ENCODE measurements at regions not wholly inside any gene's neighbourhood (a gene's known extent, or its start where the extent isn't known, plus 50 kb on each side); places are given as distances from the start of the nearest gene placed in this dataset.

- WGBS, 2 donors = 64 to 71% methylated on average over 5 of the region's 5 CpGs
- Histone ChIP-seq H3K4me1 (peaks cover 0 to 10% (median 0%) of the 10 kb centered on the region in 9 donors), H3K27me3 (peaks cover 0 to 20% (median 9%) of the 10 kb centered on the region in 7 donors), H3K9me3 (no peaks in the 10 kb centered on the region), H3K27ac (no peak overlapping the region), H3K4me3 (no peak overlapping the region), H3K36me3 (no peaks in the 10 kb centered on the region)
- ATAC-seq (no peak), DNase-seq (no peak)
- no peak for TF ChIP-seq CTCF (IDR thresholded peaks at IDR 0.05)
- intact Hi-C loops (cut with DNase I) = no loop called here
These were observed 96.1 kb upstream of the TARDBP start for GRCh38 chr1:10916311-10916710.

GRCh38 chr1:10916991-10917390 lies 95.5 kb upstream of the TARDBP start:
- intact Hi-C loops (cut with DNase I) = no loop called here
- H3K4me3 ChIP-seq = no peak overlapping the region
- WGBS, 2 donors = 78 to 82% methylated on average over 10 of the region's 10 CpGs
- H3K36me3 ChIP-seq = no peaks in the 10 kb centered on the region
- H3K9me3 ChIP-seq = no peaks in the 10 kb centered on the region
- peaks cover 0 to 10% (median 0%) of the 10 kb centered on the region in 9 donors for H3K4me1 ChIP-seq
- H3K27me3 ChIP-seq = peaks cover 0 to 22% (median 9%) of the 10 kb centered on the region in 7 donors
- DNase-seq (no peak), ATAC-seq (no peak)
- no peak for TF ChIP-seq CTCF (IDR thresholded peaks at IDR 0.05)
- no peak overlapping the region for H3K27ac ChIP-seq

GRCh38 chr1:10917513-10918454 lies 94.7 kb upstream of the TARDBP start:
- intact Hi-C loops (cut with DNase I) = no loop called here
- no peak overlapping the region for H3K27ac ChIP-seq
- no peaks in the 10 kb centered on the region for H3K36me3 ChIP-seq
- no peak for TF ChIP-seq CTCF (IDR thresholded peaks at IDR 0.05)
- DNase-seq = no peak
- no peak for ATAC-seq
- H3K4me3 ChIP-seq = no peak overlapping the region
- H3K9me3 ChIP-seq = no peaks in the 10 kb centered on the region
- peaks cover 0 to 10% (median 0%) of the 10 kb centered on the region in 9 donors for H3K4me1 ChIP-seq
- 51% methylated on average over 10 of the region's 10 CpGs for WGBS, 2 donors
- peaks cover 0 to 22% (median 9%) of the 10 kb centered on the region in 7 donors for H3K27me3 ChIP-seq

- intact Hi-C loops (cut with DNase I) = no loop called here
These were observed 93.9 kb upstream of the TARDBP start for GRCh38 chr1:10918531-10918930.

More at GRCh38 chr1:10918531-10918930, 93.9 kb upstream of the TARDBP start:
- peaks cover 0 to 10% (median 0%) of the 10 kb centered on the region in 9 donors for H3K4me1 ChIP-seq
- TF ChIP-seq CTCF (IDR thresholded peaks at IDR 0.05) = no peak
- peaks cover 0 to 22% (median 9%) of the 10 kb centered on the region in 7 donors for H3K27me3 ChIP-seq
- 55 to 66% methylated on average over 5 of the region's 5 CpGs for WGBS, 2 donors
- no peak overlapping the region for H3K27ac ChIP-seq
- no peaks in the 10 kb centered on the region for H3K36me3 ChIP-seq
- DNase-seq (no peak), ATAC-seq (no peak)
- no peaks in the 10 kb centered on the region for H3K9me3 ChIP-seq
- H3K4me3 ChIP-seq = no peak overlapping the region
